NCI-H446 treated with DMSO at 0.1 percent for 48 hours (cell line): ENCODE measurements at regions not wholly inside any gene's neighbourhood (a gene's known extent, or its start where the extent isn't known, plus 50 kb on each side); places are given as distances from the start of the nearest gene placed in this dataset.
"Not testable (repeated sequence)": the region's sequence is repeated elsewhere in the genome, so short reads cannot be mapped to it uniquely, and the experiment has no call there.

ENCODE experiments used
- DNase-seq: peaks from one replicate; lab custom pipeline; 2025; lab: John Stamatoyannopoulos, UW

- DNase-seq: not testable (repeated sequence)
Measured at GRCh38 chr1:146883190-146883589, 54.9 kb upstream of the NBPF12 start.

DNA sequence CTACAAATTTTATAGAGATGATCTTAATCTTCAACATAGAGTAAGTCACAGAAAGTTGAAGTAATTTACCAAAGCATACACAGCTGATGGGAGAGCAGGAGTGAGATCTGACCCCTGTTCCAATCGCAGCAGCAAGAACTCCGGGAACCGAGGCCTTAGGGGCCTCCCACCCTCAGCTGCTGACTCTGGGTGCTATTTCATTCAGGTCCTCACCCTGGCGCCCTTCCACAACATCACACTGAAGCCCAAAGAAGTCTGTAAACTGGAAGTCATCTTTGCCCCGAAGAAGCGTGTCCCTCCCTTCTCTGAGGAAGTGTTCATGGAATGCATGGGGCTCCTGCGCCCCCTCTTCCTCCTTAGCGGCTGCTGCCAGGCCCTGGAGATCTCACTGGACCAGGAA lies 57.0 kb upstream of the NBPF12 start:
- DNase-seq: not testable (repeated sequence)

- not testable (repeated sequence) for DNase-seq
Measured at GRCh38 chr1:146863799-146864319, 74.3 kb upstream of the NBPF12 start.

DNA sequence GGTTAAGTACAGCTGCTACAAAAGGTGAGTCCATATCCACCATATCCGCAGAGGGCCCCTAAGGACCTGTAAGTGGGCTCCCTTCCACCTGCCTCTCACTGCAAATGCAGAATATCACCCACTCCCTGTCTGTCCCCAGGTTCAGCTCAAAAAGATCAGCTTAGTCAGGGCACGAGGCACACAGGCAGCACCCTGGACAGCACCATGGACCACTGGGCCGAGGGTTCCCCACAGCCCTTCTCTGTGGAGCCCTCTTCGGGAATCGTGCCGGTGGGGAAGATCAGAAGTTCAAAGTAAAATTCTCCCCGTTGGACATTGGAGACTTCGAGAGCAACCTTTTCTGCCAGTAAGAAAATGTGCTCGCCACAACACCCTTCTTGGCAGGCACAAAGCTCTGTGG lies 85.0 kb upstream of the NBPF12 start:
- DNase-seq: not testable (repeated sequence)

DNA sequence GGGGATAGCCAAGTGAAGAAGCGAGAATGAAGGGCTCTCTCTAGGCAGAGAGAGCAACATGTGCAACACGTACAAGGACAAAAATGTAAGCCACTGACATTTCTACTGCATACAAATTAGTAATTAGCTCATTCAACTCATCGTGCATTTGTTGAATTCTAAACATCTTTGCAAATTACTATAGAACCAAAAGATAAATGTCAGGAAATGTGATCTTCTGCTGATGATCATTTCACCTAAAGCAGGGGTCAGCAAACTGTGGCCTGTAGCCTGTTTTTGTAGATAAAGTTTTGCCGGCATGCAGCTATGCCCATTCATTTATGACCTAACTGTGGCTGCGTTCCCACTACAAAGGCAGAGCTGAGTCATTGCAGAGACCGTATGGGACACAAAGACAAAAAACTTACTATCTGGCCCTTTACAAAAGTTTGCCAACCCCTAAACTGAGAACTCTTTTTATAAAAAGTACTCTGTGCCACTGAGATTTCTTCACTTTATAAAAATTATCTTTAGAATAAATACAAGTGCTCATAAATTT lies 87.7 kb upstream of the NBPF12 start:
- DNase-seq: not testable (repeated sequence)

DNA sequence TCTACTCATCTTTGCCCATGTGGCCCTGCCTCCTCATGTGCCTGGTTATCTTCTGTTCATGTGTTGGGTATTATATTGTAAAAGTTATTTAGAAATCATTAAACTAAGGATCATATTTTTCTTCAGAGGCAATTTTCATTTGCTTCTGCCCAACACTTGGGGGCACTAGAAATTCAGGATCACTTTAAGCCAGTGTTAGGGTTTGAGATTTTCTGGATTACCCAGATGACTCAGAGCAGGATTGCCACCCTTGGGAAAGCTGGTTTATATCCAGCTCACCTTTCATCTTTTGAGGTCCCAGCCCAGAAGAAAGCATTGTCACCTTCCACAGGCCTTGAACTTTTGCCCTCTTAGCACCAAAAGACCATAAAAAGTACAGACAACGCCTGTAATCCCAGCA lies 99.4 kb upstream of the NBPF12 start:
- DNase-seq: not testable (repeated sequence)

DNA sequence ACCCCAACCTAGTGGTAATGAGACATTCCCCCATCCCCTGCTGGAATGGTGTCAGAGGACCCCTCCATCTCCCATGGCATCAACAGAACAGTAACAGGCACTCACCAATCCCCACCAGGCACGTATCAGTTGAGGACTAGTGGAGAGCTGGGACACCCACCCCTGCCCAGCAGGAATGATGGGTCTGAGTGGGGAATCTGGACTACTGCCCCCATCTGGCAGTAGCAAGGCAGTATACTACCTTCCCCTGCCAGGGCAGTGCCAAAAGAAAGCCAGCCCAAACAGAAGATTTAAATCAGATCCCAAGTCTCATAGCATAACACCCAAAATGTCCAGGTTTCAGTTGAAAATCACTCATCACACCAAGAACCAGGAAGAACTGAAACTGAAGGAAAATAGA lies 111.2 kb upstream of the NBPF12 start:
- not testable (repeated sequence) for DNase-seq

- not testable (repeated sequence) for DNase-seq
Measured at GRCh38 chr1:146794236-146794635, 143.9 kb upstream of the NBPF12 start.

DNA sequence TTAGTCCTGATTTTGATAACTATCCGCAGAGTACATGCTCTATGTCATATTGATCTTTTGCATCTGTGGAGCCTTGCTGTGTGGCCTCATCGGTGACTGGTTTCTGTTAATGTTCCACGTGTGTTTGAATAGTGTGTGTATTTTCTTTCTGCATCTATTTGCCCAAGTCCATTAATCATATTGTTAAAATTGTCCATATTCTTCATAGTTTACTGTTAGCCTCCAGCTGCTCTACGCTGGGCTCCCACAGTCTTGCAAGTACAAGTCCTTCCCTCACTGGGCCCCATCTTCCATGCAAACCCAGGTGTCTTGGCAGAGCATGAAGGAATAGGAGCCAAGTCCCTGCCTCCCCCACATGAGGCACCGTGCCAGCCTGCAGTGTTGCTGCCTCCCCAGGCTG lies 145.4 kb upstream of the NBPF12 start:
- DNase-seq: peak; percentile 68

DNA sequence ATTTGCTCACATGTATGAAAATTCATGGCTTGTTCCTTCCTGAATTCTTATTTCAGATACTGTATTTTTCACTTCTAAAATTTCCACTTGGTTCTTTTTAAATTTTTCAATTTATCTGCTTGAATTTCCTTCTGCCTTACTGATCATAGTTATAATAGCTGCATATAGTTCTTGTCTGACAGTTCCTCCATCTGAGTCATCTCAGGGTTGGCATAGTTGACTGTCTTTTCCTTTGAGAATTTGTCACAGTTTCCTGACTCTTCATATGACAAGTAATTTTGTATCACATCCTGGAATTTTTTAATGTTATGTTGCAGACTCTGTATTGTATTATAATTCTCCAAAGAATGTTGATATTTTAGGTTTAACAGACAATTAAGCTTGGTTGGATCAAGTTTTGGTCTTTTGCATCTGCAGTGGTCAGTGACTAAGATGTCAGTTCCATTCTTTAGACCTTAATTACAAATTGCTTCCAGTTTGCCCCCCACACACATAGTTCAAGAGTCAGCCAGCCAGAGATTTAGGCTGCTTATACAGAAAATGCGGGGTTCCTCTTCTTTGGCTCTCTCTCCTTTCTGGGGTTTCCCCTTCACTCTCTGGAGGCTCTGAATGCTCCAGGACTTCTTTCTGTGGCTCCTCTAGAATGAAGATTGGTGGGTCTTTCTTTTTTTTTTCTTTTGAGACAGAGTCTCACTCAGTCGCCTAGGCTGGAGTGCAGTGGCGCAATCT lies 153.7 kb upstream of the NBPF12 start:
- DNase-seq: not testable (repeated sequence)

DNA sequence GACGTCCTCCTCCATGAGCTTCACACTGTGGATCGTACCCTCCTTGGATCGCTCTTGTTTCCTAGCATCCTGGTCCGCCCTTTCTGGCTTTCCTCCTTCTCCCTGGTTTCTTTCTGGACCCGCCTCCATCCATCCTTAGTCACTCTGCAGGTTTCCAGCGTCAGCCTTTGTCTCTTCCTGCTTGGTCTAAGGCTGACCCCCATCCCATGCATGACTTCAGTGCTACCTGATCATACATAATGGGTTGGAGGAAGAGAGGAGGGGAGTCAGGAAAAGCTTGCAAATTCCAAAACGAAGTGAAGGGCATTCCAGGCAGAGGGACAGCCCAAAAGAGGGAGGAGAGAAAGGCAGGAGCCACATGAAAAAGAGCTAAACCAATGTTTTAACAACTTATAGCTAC lies 156.9 kb upstream of the NBPF12 start:
- DNase-seq: not testable (repeated sequence)

DNA sequence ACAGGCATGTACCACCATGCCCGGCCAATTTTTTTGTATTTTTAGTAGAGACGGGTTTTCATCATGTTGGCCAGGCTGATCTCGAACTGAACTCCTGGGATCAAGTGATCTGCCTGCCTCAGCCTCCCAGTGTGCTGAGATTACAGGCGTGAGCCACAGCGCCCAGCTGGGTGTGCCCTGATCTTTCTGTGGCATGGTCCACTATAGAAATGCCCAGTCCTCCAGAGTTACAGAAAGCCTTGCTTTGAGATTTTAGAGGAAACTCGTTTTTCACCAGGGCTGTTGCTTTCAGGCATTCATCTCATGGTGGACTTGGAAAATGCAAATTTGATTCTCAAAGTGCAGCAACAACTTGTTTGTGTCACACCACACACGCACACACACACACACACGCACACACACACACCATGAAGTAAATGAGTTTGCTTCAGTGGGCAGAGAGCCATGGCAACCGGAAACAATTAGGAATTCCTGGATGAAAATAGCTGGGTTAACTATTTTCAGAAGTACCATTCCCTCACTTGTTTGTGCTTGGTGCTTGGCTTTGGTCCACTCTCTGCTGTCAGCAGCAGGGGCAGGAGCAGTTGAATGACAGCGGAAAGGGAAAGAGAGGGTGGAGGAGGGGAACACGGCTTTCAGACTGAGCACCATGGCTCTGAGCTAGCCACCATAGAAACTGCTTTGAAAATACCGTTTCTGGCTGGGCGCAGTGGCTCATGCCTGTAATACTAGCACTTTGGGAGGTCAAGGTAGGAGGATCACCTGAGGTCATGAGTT lies 160.1 kb upstream of the NBPF12 start:
- not testable (repeated sequence) for DNase-seq

DNA sequence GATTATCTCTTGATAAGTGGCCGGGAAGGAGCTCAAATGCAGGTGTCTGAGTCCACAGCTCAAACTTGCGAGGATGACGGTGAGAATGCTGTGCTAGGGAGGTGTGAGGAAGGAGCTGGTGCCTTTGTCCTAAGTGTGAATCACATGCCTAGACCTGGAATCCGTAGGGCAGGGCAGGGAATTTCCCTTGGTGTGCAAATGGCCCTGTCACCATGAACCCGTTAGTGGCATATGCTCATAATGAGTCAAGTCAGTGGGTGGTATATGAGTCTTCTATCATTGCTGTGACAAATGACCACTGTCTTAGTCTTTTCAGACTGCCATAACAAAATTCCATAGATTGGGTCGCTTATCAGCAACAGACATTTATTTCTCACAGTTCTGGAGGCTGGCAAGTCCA lies 163.1 kb upstream of the NBPF12 start:
- not testable (repeated sequence) for DNase-seq

GRCh38 chr1:146774271-146774670 lies 163.9 kb upstream of the NBPF12 start:
- DNase-seq: not testable (repeated sequence)

DNA sequence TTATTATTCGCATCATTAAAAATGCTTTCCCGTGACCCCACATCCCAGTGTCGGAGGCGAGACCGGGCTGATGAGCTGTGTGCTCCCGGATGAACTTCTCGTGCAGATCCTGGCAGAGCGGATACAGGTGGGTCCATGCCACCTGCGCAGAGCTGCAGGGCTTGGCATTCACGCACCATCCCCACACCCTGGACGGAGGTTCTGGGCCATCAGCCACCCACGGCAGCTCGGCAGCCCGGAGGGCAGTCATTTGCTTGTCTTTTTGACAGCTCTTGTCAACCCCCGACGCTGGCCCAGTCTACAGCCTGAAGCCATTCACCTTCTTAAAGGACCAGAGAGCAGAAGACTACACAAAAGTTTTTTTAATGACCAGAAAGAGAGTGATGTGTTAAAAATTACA lies 166.7 kb upstream of the NBPF12 start:
- not testable (repeated sequence) for DNase-seq

- DNase-seq: not testable (repeated sequence)
Measured at GRCh38 chr1:146770998-146771397, 167.1 kb upstream of the NBPF12 start.

DNA sequence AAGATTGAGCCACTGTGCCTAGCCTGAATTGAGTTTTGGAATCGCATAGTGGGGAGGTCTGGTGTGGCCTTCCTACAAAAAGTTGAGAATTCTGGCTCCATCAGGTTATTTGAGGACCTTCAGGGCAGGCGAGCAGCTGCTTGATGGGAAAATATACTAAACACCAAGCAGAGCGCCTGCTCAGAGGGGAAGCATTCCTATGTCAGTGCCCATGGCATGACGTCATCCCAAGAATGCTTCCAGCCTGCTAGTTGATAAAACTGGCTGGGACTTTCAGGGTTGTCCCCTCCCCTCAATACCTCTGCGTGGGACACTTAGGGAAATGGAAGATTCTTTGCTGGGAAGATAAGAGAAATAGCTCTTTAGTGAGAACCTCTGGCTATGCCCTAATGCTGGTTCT lies 174.9 kb upstream of the NBPF12 start:
- not testable (repeated sequence) for DNase-seq

GRCh38 chr1:146756858-146757257 lies 181.3 kb upstream of the NBPF12 start:
- DNase-seq: not testable (repeated sequence)

- DNase-seq: not testable (repeated sequence)
Measured at GRCh38 chr1:146748686-146749085, 189.4 kb upstream of the NBPF12 start.

DNA sequence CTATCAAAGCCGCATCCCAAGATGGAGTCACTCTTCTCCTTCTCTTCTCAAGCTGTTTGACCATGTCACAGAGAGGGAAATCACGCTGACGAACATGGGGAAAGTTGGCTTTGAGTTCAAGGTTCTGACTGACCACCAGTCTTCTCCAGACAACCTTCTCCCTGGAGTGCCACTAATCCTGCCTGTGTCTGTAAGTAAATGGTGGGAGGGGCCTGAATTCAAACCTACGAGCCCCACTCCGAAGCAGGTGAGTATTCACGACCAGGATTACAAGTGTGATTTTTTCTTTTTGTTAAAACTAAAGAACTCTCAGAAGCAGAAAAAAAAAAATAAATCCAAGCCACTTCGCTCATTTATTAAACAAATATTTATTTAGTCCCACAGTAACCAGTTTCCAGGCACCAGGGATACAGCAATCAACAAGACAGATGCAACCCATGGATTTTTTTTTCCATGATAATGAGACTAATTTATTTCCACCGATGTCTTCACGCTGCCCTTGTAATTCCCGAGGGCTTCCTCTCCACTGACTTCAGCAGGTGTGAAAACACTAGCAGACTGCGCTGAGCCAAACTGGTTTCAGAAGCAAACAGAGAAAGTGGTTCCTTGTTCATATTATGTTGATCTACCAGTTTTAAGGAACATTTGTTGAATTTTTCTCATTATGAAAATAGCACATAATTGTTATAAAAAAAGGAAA lies 206.0 kb upstream of the NBPF12 start:
- not testable (repeated sequence) for DNase-seq

DNA sequence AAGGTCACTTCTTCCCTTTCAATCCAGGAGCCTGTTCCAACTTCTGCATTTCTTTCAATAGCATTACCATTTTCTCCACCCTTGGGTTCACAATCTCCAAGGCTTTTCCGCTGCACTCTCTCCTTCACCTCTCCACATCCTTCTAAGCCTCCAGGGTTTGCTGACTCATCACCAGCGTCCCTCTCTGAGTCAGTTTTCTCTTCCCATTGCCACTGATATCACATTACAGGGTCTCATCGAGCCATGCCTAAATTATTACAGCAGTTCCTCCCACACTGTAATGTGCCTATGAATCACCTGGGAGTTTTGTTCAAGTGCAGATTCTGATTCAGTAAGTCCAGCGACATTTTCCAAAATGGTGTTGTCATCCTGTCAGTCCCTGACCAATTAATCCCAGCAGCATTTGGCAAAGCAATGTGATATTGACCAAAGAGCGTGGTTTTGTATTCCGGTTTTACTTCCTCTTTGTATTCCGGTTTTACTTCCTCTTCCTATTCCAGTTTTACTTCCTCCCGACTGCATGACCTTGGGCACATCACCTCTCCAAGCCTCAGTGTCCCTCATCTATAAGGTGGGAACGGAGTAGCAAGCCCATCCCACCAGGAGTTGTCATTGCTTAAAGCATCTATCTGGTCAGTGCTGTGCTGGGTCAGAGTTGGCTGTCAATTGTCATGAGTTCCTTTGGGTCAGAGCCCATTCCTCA lies 208.3 kb upstream of the NBPF12 start:
- not testable (repeated sequence) for DNase-seq
